Neural progenitor cell (in vitro differentiated cells): ENCODE measurements at regions not wholly inside any gene's neighbourhood (a gene's known extent, or its start where the extent isn't known, plus 50 kb on each side); places are given as distances from the start of the nearest gene placed in this dataset.

Source experiments
- CTCF ChIP-seq: fragments of 200-600 bp; sonication (generic); IDR thresholded peaks from 2 replicates; pipeline ENCODE4 v1.5.1; 2017; ENCODE audit warnings: antibody characterized with exemption, mild to moderate bottlenecking
- EZH2phosphoT487 ChIP-seq: fragments of 200-600 bp; sonication (generic); IDR thresholded peaks from 2 replicates; pipeline ENCODE4 v1.6.1; 2017; ENCODE audit warnings: antibody characterized with exemption

GRCh38 chr2:125272651-125273050 is 1247.6 kb downstream of the CNTNAP5 start:
- no peak for TF ChIP-seq CTCF
- no peak for TF ChIP-seq EZH2phosphoT487
